Activated naive CD4-positive, alpha-beta T cell treated with anti-CD3 and anti-CD28 coated beads, Interleukin-2, amount 50 U/mL, for 72 hours (primary cell): ENCODE measurements at regions not wholly inside any gene's neighbourhood (a gene's known extent, or its start where the extent isn't known, plus 50 kb on each side); places are given as distances from the start of the nearest gene placed in this dataset.
A peak's percentile ranks its signal among the peaks of the same experiment; 100 is the strongest.
"Not testable (repeated sequence)": the region's sequence is repeated elsewhere in the genome, so short reads cannot be mapped to it uniquely, and the experiment has no call there.

Source experiments
- ATAC-seq, 2 donors: fragments of 150-1000 bp; cut with Tn5 transposase; 2 replicates each; pipeline ENCODE4 v1.10.0; 2021; ENCODE audit warnings: mild to moderate bottlenecking in 2 of 2, moderate library complexity in 2 of 2
- DNase-seq, 2 donors: peaks; one replicate each; pipeline ENCODE4 v3.0.0; 2021 to 2022; ENCODE audit warnings: low spot score in 2 of 2
- H3K27ac Mint-ChIP-seq, 2 donors: one replicate each; pipeline ENCODE4 v1.8.0; 2022; ENCODE audit warnings: mild to moderate bottlenecking in 2 of 2, mixed read lengths in 2 of 2
- H3K36me3 Mint-ChIP-seq, 2 donors: one replicate each; pipeline ENCODE4 v1.8.0; 2022; ENCODE audit warnings: mixed read lengths in 2 of 2
- H3K9me3 Mint-ChIP-seq, 2 donors: one replicate each; pipeline ENCODE4 v1.8.0; 2022; ENCODE audit warnings: mixed read lengths in 2 of 2

GRCh38 chr3:125685741-125686140, 90.4 kb upstream of the OSBPL11 start:
- H3K27ac Mint-ChIP-seq, H3K36me3 Mint-ChIP-seq, ATAC-seq, DNase-seq, H3K9me3 Mint-ChIP-seq: not testable (repeated sequence)

GRCh38 chr3:125692361-125692760, 97.1 kb upstream of the OSBPL11 start:
- Mint-ChIP-seq H3K36me3 (no peaks in the 10 kb centered on the region), H3K9me3 (no peaks in the 10 kb centered on the region), H3K27ac (no peak overlapping the region)
- DNase-seq, result no peak
- no peak for ATAC-seq

GRCh38 chr3:125693887-125694286, 98.6 kb upstream of the OSBPL11 start:
- H3K9me3 Mint-ChIP-seq, result no peaks in the 10 kb centered on the region
- H3K36me3 Mint-ChIP-seq, result no peaks in the 10 kb centered on the region
- peak; percentile 20 to 29 for ATAC-seq
- no peak overlapping the region for H3K27ac Mint-ChIP-seq
- DNase-seq, result no peak

GRCh38 chr3:125694761-125695294, 99.5 kb upstream of the OSBPL11 start:
- no peak overlapping the region for H3K27ac Mint-ChIP-seq
- DNase-seq, result no peak
- no peaks in the 10 kb centered on the region for H3K9me3 Mint-ChIP-seq
- ATAC-seq, result no peak
- no peaks in the 10 kb centered on the region for H3K36me3 Mint-ChIP-seq

GRCh38 chr3:125695688-125696087, 100.4 kb upstream of the OSBPL11 start:
- DNase-seq, result no peak
- ATAC-seq, result no peak
- no peaks in the 10 kb centered on the region for H3K9me3 Mint-ChIP-seq
- no peak overlapping the region for H3K27ac Mint-ChIP-seq
- H3K36me3 Mint-ChIP-seq, result no peaks in the 10 kb centered on the region

GRCh38 chr3:125697126-125697525, 101.8 kb upstream of the OSBPL11 start:
- DNase-seq, ATAC-seq, H3K27ac Mint-ChIP-seq, H3K9me3 Mint-ChIP-seq, H3K36me3 Mint-ChIP-seq: not testable (repeated sequence)

GRCh38 chr3:125697979-125698640, 102.8 kb upstream of the OSBPL11 start:
- not testable (repeated sequence) for ATAC-seq, H3K36me3 Mint-ChIP-seq, H3K9me3 Mint-ChIP-seq

GRCh38 chr3:125715651-125716050, 120.4 kb upstream of the OSBPL11 start:
- no peaks in the 10 kb centered on the region for H3K36me3 Mint-ChIP-seq
- DNase-seq (no peak), ATAC-seq (no peak)
- no peak overlapping the region for H3K27ac Mint-ChIP-seq
- peaks cover 0 to 3% of the 10 kb centered on the region in 2 donors for H3K9me3 Mint-ChIP-seq

More at GRCh38 chr3:125697979-125698640, 102.8 kb upstream of the OSBPL11 start:
- H3K27ac Mint-ChIP-seq, DNase-seq: not testable (repeated sequence)

GRCh38 chr3:125732151-125732550, 136.9 kb upstream of the OSBPL11 start:
- DNase-seq, H3K36me3 Mint-ChIP-seq, ATAC-seq, H3K27ac Mint-ChIP-seq, H3K9me3 Mint-ChIP-seq: not testable (repeated sequence)

GRCh38 chr3:125741991-125742718, 146.9 kb upstream of the OSBPL11 start:
- ATAC-seq, H3K9me3 Mint-ChIP-seq, H3K36me3 Mint-ChIP-seq, DNase-seq, H3K27ac Mint-ChIP-seq: not testable (repeated sequence)

- ATAC-seq, result peak in 1 of 2 donors; percentile 40
- not testable (repeated sequence) for H3K9me3 Mint-ChIP-seq, H3K27ac Mint-ChIP-seq, H3K36me3 Mint-ChIP-seq, DNase-seq
These were observed 147.5 kb upstream of the OSBPL11 start for GRCh38 chr3:125742845-125743244.

GRCh38 chr3:125757050-125757449, 161.8 kb upstream of the OSBPL11 start:
- H3K9me3 Mint-ChIP-seq, H3K36me3 Mint-ChIP-seq, H3K27ac Mint-ChIP-seq, ATAC-seq, DNase-seq: not testable (repeated sequence)

- H3K9me3 Mint-ChIP-seq, ATAC-seq: not testable (repeated sequence)
These were observed 163.4 kb upstream of the OSBPL11 start for GRCh38 chr3:125758641-125759130.

GRCh38 chr3:125762601-125763000, 167.3 kb upstream of the OSBPL11 start:
- not testable (repeated sequence) for ATAC-seq, DNase-seq, H3K36me3 Mint-ChIP-seq, H3K27ac Mint-ChIP-seq, H3K9me3 Mint-ChIP-seq

More at GRCh38 chr3:125758641-125759130, 163.4 kb upstream of the OSBPL11 start:
- H3K27ac Mint-ChIP-seq, H3K36me3 Mint-ChIP-seq, DNase-seq: not testable (repeated sequence)

- H3K9me3 Mint-ChIP-seq, H3K27ac Mint-ChIP-seq, H3K36me3 Mint-ChIP-seq: not testable (repeated sequence)
- peak; percentile 77 to 84 for DNase-seq
- ATAC-seq, result peak; percentile 38 to 60
These were observed 171.1 kb upstream of the OSBPL11 start for GRCh38 chr3:125766285-125766826.

- peak in 1 of 2 donors; percentile 21 for DNase-seq
- H3K36me3 Mint-ChIP-seq, ATAC-seq, H3K9me3 Mint-ChIP-seq: not testable (repeated sequence)
- peak overlapping the region in 1 of 2 donors; percentile 57 for H3K27ac Mint-ChIP-seq
These were observed 171.6 kb upstream of the OSBPL11 start for GRCh38 chr3:125766931-125767330.

GRCh38 chr3:125767641-125768040, 172.3 kb upstream of the OSBPL11 start:
- Mint-ChIP-seq H3K9me3 (no peaks in the 10 kb centered on the region), H3K27ac (peak overlapping the region in 1 of 2 donors; percentile 57), H3K36me3 (no peaks in the 10 kb centered on the region)
- DNase-seq (no peak), ATAC-seq (no peak)
